ENCODE measurements at regions not wholly inside any gene's neighbourhood (a gene's known extent, or its start where the extent isn't known, plus 50 kb on each side); places are given as distances from the start of the nearest gene placed in this dataset.

DNA sequence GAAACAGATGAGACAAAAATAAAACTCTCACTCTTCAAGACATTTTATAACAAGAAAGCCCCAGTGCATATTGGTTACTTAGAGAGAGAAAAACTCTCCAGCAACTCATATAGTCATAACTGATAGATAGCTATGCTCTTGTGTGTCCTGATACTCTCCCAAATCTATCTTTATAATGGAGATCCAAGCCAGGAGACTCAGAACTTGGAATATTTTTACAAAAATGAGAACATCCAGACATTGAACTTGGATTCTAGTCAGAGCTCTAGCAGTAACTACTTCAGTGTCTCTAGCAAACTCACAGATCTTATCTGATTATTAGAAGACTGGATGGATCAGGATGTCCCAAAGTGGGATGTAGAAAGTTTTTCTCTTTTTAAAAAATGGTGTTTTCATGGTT lies 412.7 kb upstream of the BRINP1 start:
- no peak overlapping the region for H3K4me3 ChIP-seq (replicated peaks in 1 of 3; ENCODE audit: low read depth in 2 of 3, low read length in 3 of 3)
- H3K27me3 Mint-ChIP-seq (ENCODE audit: low read depth in 3 of 3) = peaks cover 0 to 2% (median 0%) of the 10 kb centered on the region in 3 donors
- no peak overlapping the region for H2AFZ ChIP-seq (ENCODE audit: insufficient read depth, low read depth, low read length, poor library complexity, severe bottlenecking)
- no peak overlapping the region for H3K4me3 Mint-ChIP-seq
- H3K9me3 ChIP-seq (replicated peaks in 1 of 2; ENCODE audit: control insufficient read depth in 1 of 2, insufficient read depth in 1 of 2, low read length in 2 of 2) = no peaks in the 10 kb centered on the region
- no peaks in the 10 kb centered on the region for H3K36me3 ChIP-seq (replicated peaks in 1 of 2; ENCODE audit: control insufficient read depth in 1 of 2, insufficient read depth in 2 of 2, low read length in 2 of 2)
- no peaks in the 10 kb centered on the region for H3K4me1 ChIP-seq (ENCODE audit: control insufficient read depth in 1 of 2, insufficient read depth in 2 of 2, low read length in 2 of 2)
- H4K20me1 ChIP-seq (ENCODE audit: insufficient read depth, low read length) = no peaks in the 10 kb centered on the region
- no peak overlapping the region for H3K27ac ChIP-seq (ENCODE audit: low read depth in 1 of 2, low read length in 2 of 2)
- no peak for TF ChIP-seq CTCF (IDR thresholded peaks at IDR 0.05)
- no peaks in the 10 kb centered on the region for H3K79me2 ChIP-seq (ENCODE audit: insufficient read depth, low read length)
- no peak overlapping the region for H3K4me2 ChIP-seq (replicated peaks; ENCODE audit: extremely low read depth, low read length, poor library complexity, severe bottlenecking)
- no peaks in the 10 kb centered on the region for H3K36me3 Mint-ChIP-seq
- no peak overlapping the region for H3K9ac ChIP-seq (ENCODE audit: insufficient read depth, low read length, poor library complexity, severe bottlenecking)
- no peak for DNase-seq
- no peaks in the 10 kb centered on the region for H3K27me3 ChIP-seq (ENCODE audit: control insufficient read depth in 2 of 2, insufficient read depth in 2 of 2, low read length in 2 of 2)
- H3K9me3 Mint-ChIP-seq = peaks cover 0 to 2% (median 0%) of the 10 kb centered on the region in 7 donors
- no peaks in the 10 kb centered on the region for H3K4me1 Mint-ChIP-seq
- H3K27ac Mint-ChIP-seq = no peak overlapping the region
- intact Hi-C loops (cut with micrococcal nuclease) = no loop called here

DNA sequence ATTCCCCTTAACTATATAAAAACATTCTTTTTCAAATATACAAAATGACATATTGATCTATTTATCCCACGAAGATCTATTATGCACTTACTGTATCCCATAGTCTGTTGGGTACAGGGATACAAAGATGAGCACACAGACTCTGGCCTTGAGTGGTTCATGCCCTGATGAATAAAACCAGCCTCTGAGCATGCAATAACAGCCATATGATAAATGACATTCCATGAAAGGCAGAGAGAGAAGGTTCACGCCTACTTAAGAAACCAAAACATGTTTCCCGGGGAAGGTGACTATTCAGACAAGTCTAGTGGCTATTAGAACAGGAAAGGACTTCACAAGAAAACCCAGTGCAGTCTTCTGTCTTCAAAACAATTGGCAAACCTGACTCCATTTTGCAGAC lies 406.2 kb upstream of the BRINP1 start:
- no peaks in the 10 kb centered on the region for H3K9me3 ChIP-seq (replicated peaks in 1 of 2; ENCODE audit: control insufficient read depth in 1 of 2, insufficient read depth in 1 of 2, low read length in 2 of 2)
- WGBS (ENCODE audit: insufficient coverage) = 47% methylated on average over 2 of the region's 3 CpGs
- intact Hi-C loops (cut with micrococcal nuclease) = no loop called here
- peaks cover 0 to 2% (median 0%) of the 10 kb centered on the region in 7 donors for H3K9me3 Mint-ChIP-seq
- no peaks in the 10 kb centered on the region for H4K20me1 ChIP-seq (ENCODE audit: insufficient read depth, low read length)
- no peak overlapping the region for H3K4me3 ChIP-seq (replicated peaks in 1 of 3; ENCODE audit: low read depth in 2 of 3, low read length in 3 of 3)
- no peak overlapping the region for H3K4me2 ChIP-seq (replicated peaks; ENCODE audit: extremely low read depth, low read length, poor library complexity, severe bottlenecking)
- H3K9ac ChIP-seq (ENCODE audit: insufficient read depth, low read length, poor library complexity, severe bottlenecking) = no peak overlapping the region
- no peak for DNase-seq
- no peaks in the 10 kb centered on the region for H3K4me1 Mint-ChIP-seq
- H3K27ac Mint-ChIP-seq = no peak overlapping the region
- H3K36me3 ChIP-seq (replicated peaks in 1 of 2; ENCODE audit: control insufficient read depth in 1 of 2, insufficient read depth in 2 of 2, low read length in 2 of 2) = no peaks in the 10 kb centered on the region
- H3K4me1 ChIP-seq (ENCODE audit: control insufficient read depth in 1 of 2, insufficient read depth in 2 of 2, low read length in 2 of 2) = no peaks in the 10 kb centered on the region
- H2AFZ ChIP-seq (ENCODE audit: insufficient read depth, low read depth, low read length, poor library complexity, severe bottlenecking) = no peak overlapping the region
- no peaks in the 10 kb centered on the region for H3K36me3 Mint-ChIP-seq
- no peak overlapping the region for H3K27ac ChIP-seq (ENCODE audit: low read depth in 1 of 2, low read length in 2 of 2)
- no peak for TF ChIP-seq CTCF (IDR thresholded peaks at IDR 0.05)
- no peak overlapping the region for H3K4me3 Mint-ChIP-seq
- no peaks in the 10 kb centered on the region for H3K27me3 ChIP-seq (ENCODE audit: control insufficient read depth in 2 of 2, insufficient read depth in 2 of 2, low read length in 2 of 2)
- no peaks in the 10 kb centered on the region for H3K79me2 ChIP-seq (ENCODE audit: insufficient read depth, low read length)
- H3K27me3 Mint-ChIP-seq (ENCODE audit: low read depth in 3 of 3) = peaks cover 0 to 1% (median 0%) of the 10 kb centered on the region in 3 donors

Measured in CD14-positive monocyte (primary cell).